Neural cell (in vitro differentiated cells): ENCODE measurements at regions not wholly inside any gene's neighbourhood (a gene's known extent, or its start where the extent isn't known, plus 50 kb on each side); places are given as distances from the start of the nearest gene placed in this dataset.

Experiments
- H2AFZ ChIP-seq: fragments of 200-600, 300-800 bp; sonication (generic), shearing (Covaris generic); 2 replicates; pipeline ENCODE4 v1.6.0; 2014; ENCODE audit warnings: low read depth, mild to moderate bottlenecking, antibody characterized with exemption, low read length, moderate library complexity
- H3F3A ChIP-seq: fragments of 200-600 bp; shearing (Covaris generic); 2 replicates; pipeline ENCODE4 v1.6.1; 2016; ENCODE audit warnings: mild to moderate bottlenecking, moderate library complexity, mixed read lengths, antibody characterized with exemption, low read length; ENCODE audit not compliant: insufficient read depth, poor library complexity, severe bottlenecking
- H3K27ac ChIP-seq: fragments of 200-600, 300-800 bp; sonication (generic), shearing (Covaris generic); 2 replicates; pipeline ENCODE4 v1.5.1; 2014; ENCODE audit warnings: mild to moderate bottlenecking, low read length, moderate library complexity
- H3K27me3 ChIP-seq: fragments of 300-800, 200-600 bp; sonication (generic), shearing (Covaris generic); 2 replicates; pipeline ENCODE4 v1.6.0; 2014; ENCODE audit warnings: mild to moderate bottlenecking, low read depth, low read length, moderate library complexity; ENCODE audit not compliant: insufficient read depth
- H3K36me3 ChIP-seq: fragments of 300-800, 200-600 bp; sonication (generic), shearing (Covaris generic); 2 replicates; pipeline ENCODE4 v1.5.1; 2014; ENCODE audit warnings: mild to moderate bottlenecking, antibody characterized with exemption, low read length, moderate library complexity; ENCODE audit not compliant: insufficient read depth
- H3K4me2 ChIP-seq: fragments of 300-800, 200-600 bp; sonication (generic), shearing (Covaris generic); 2 replicates; pipeline ENCODE4 v1.6.0; 2014; ENCODE audit warnings: mild to moderate bottlenecking, low read length
- H3K4me3 ChIP-seq: fragments of 300-800, 200-600 bp; sonication (generic), shearing (Covaris generic); 2 replicates; pipeline ENCODE4 v1.5.1; 2014; ENCODE audit warnings: mild to moderate bottlenecking, low read length, moderate library complexity
- H3K79me2 ChIP-seq: fragments of 200-600 bp; shearing (Covaris generic); replicated peaks from 2 replicates; pipeline ENCODE4 v1.6.0; 2014; ENCODE audit warnings: mild to moderate bottlenecking, low read length, moderate library complexity; ENCODE audit not compliant: insufficient read depth
- H3K9ac ChIP-seq: fragments of 300-800, 200-600 bp; sonication (generic), shearing (Covaris generic); 2 replicates; pipeline ENCODE4 v1.6.1; 2016; ENCODE audit warnings: mild to moderate bottlenecking, low read length, mixed read lengths
- H3K9me2 ChIP-seq: fragments of 200-600 bp; shearing (Covaris generic); 2 replicates; pipeline ENCODE4 v1.6.1; 2016; ENCODE audit warnings: mild to moderate bottlenecking, low read length, mixed read lengths; ENCODE audit not compliant: insufficient read depth
- H3K9me3 ChIP-seq: fragments of 200-600, 300-800 bp; sonication (generic), shearing (Covaris generic); 2 replicates; pipeline ENCODE4 v1.6.1; 2016; ENCODE audit warnings: mild to moderate bottlenecking, mixed run types, low read length, moderate library complexity, mixed read lengths
- H4K20me1 ChIP-seq: fragments of 200-600 bp; shearing (Covaris generic); 2 replicates; pipeline ENCODE4 v1.6.1; 2016; ENCODE audit warnings: mild to moderate bottlenecking, mixed run types; ENCODE audit not compliant: insufficient read depth
- CTCF ChIP-seq: fragments of 450-650 bp; IDR thresholded peaks from 2 replicates; pipeline ENCODE4 v1.5.1; 2014; ENCODE audit warnings: antibody characterized with exemption, mild to moderate bottlenecking, moderate library complexity; ENCODE audit not compliant: poor library complexity, severe bottlenecking
- EP300 ChIP-seq: fragments of 450-650 bp; conservative IDR thresholded peaks from 2 replicates; pipeline ENCODE4 v1.6.1; 2014; ENCODE audit warnings: antibody characterized with exemption, mild to moderate bottlenecking, moderate library complexity; ENCODE audit not compliant: poor library complexity, severe bottlenecking
- EZH2 ChIP-seq: fragments of 200-600, 300-800 bp; shearing (Covaris generic), sonication (generic); IDR thresholded peaks from 2 replicates; pipeline ENCODE4 v1.6.1; 2014; ENCODE audit warnings: antibody characterized with exemption, low read length, borderline replicate concordance, mild to moderate bottlenecking; ENCODE audit not compliant: insufficient read depth, poor library complexity, severe bottlenecking
- MXI1 ChIP-seq: fragments of 450-650 bp; conservative IDR thresholded peaks from 2 replicates; pipeline ENCODE4 v1.6.1; 2014; ENCODE audit warnings: antibody characterized with exemption, mild to moderate bottlenecking; ENCODE audit not compliant: poor library complexity, severe bottlenecking
- POLR2AphosphoS5 ChIP-seq: IDR thresholded peaks from 2 replicates; pipeline ENCODE4 v1.6.1; 2012
- RAD21 ChIP-seq: fragments of 450-650 bp; conservative IDR thresholded peaks from 2 replicates; pipeline ENCODE4 v1.6.1; 2014; ENCODE audit warnings: antibody characterized with exemption, mild to moderate bottlenecking, moderate library complexity
- REST ChIP-seq: IDR thresholded peaks from 2 replicates; pipeline ENCODE4 v1.6.1; 2012; ENCODE audit warnings: borderline replicate concordance
- SMC3 ChIP-seq: fragments of 450-650 bp; conservative IDR thresholded peaks from 2 replicates; pipeline ENCODE4 v1.6.1; 2014; ENCODE audit warnings: antibody characterized with exemption, mild to moderate bottlenecking, moderate library complexity; ENCODE audit not compliant: poor library complexity
- TAF1 ChIP-seq: IDR thresholded peaks from 2 replicates; pipeline ENCODE4 v1.6.1; 2012; ENCODE audit warnings: low read depth

GRCh38 chr6:8780653-8781052, 345.3 kb upstream of the SLC35B3 start:
- no peak overlapping the region for H3K4me2 ChIP-seq
- no peaks in the 10 kb centered on the region for H4K20me1 ChIP-seq
- no peaks in the 10 kb centered on the region for H3K27me3 ChIP-seq
- no peak overlapping the region for H3K4me3 ChIP-seq
- H3F3A ChIP-seq: no peaks in the 10 kb centered on the region
- no peak overlapping the region for H3K27ac ChIP-seq
- no peaks in the 10 kb centered on the region for H3K79me2 ChIP-seq
- H2AFZ ChIP-seq: no peak overlapping the region
- H3K36me3 ChIP-seq: no peaks in the 10 kb centered on the region
- TF ChIP-seq RAD21: no peak
- no peak for TF ChIP-seq SMC3
- no peak for TF ChIP-seq MXI1
- TF ChIP-seq TAF1: no peak
- TF ChIP-seq POLR2AphosphoS5: no peak
- TF ChIP-seq EP300: no peak
- no peak for TF ChIP-seq EZH2
- no peak for TF ChIP-seq REST
- TF ChIP-seq CTCF: no peak
- no peaks in the 10 kb centered on the region for H3K9me3 ChIP-seq
- no peak overlapping the region for H3K9ac ChIP-seq
- no peaks in the 10 kb centered on the region for H3K9me2 ChIP-seq

GRCh38 chr6:8764733-8765132, 329.4 kb upstream of the SLC35B3 start:
- Histone ChIP-seq H3K4me3 (no peak overlapping the region), H3K9me2 (no peaks in the 10 kb centered on the region), H3K9ac (no peak overlapping the region), H3F3A (no peaks in the 10 kb centered on the region), H3K27ac (no peak overlapping the region), H3K36me3 (no peaks in the 10 kb centered on the region), H2AFZ (no peak overlapping the region), H3K9me3 (no peaks in the 10 kb centered on the region), H3K27me3 (no peaks in the 10 kb centered on the region), H3K4me2 (no peak overlapping the region), H3K79me2 (no peaks in the 10 kb centered on the region), H4K20me1 (no peaks in the 10 kb centered on the region)
- TF ChIP-seq MXI1 (no peak), TAF1 (no peak), EP300 (no peak), CTCF (no peak), REST (no peak), RAD21 (no peak), POLR2AphosphoS5 (no peak), SMC3 (no peak), EZH2 (no peak)
